GM12878 (cell line): ENCODE measurements at regions not wholly inside any gene's neighbourhood (a gene's known extent, or its start where the extent isn't known, plus 50 kb on each side); places are given as distances from the start of the nearest gene placed in this dataset.

Experiments
- ATAC-seq: fragments of 200-7000 bp; cut with Tn5 transposase; 3 replicates; pipeline ENCODE4 v1.9.1; 2020; ENCODE audit warnings: mild to moderate bottlenecking, moderate library complexity
- BruUV-seq: library from RNA; stranded (reverse); fragments of 400-500 nt; replicated peaks from 2 replicates; lab custom pipeline; 2021; lab: Mats Ljungman, UMichigan
- CTCF ChIA-PET: fragments of 300-600 bp; sonication (Branson Sonifier 250); formaldehyde crosslinking; extraction: SDS; loops from one replicate; lab custom pipeline; 2021; ENCODE audit warnings: inconsistent platforms; lab: Yijun Ruan, JAX
- POLR2A ChIA-PET: fragments of 350-600 bp; formaldehyde crosslinking; extraction: SDS; loops from one replicate; lab custom pipeline; 2021; ENCODE audit warnings: inconsistent platforms; lab: Charles Lee
- RAD21 ChIA-PET: fragments of 300-600 bp; sonication (Branson Sonifier 250); formaldehyde crosslinking; loops from one replicate; lab custom pipeline; 2023; ENCODE audit warnings: antibody characterized with exemption; ENCODE audit not compliant: unreplicated experiment; lab: Charles Lee
- SMC1A ChIA-PET: fragments of 300-600 bp; sonication (Branson Sonifier 250); formaldehyde crosslinking; loops from one replicate; lab custom pipeline; 2023; ENCODE audit not compliant: unreplicated experiment, uncharacterized antibody; lab: Charles Lee
- DNase-seq: peaks from one replicate; pipeline ENCODE4 v3.0.0-alpha.2; 2011; ENCODE audit warnings: low read depth, low spot score
- FAIRE-seq: peaks from 3 replicates; lab custom pipeline; 2011; peaks lifted over from hg19 to GRCh38; lab: Jason Lieb, UNC
- H2AFZ ChIP-seq: 2 replicates; pipeline ENCODE4 v1.6.0; 2011; ENCODE audit warnings: low read depth, low read length, control low read depth; ENCODE audit not compliant: control insufficient read depth
- H3K27ac ChIP-seq: 2 replicates; pipeline ENCODE4 v1.5.1; 2011; ENCODE audit warnings: control low read depth; ENCODE audit not compliant: control insufficient read depth, insufficient read depth
- H3K27me3 ChIP-seq, 2 experiments: replicated peaks in 1 of 2; 2 replicates each; pipeline versions ENCODE4 v1.6.0 to v1.6.1; 2011; ENCODE audit warnings: low read length in 1 of 2; ENCODE audit not compliant: control insufficient read depth in 2 of 2, insufficient read depth in 2 of 2
- H3K36me3 ChIP-seq, 2 experiments: 2 replicates each; pipeline ENCODE4 v1.5.1; 2011; ENCODE audit warnings: low read length in 1 of 2; ENCODE audit not compliant: control insufficient read depth in 2 of 2, insufficient read depth in 2 of 2
- H3K4me1 ChIP-seq: 2 replicates; pipeline ENCODE4 v1.6.1; 2011; ENCODE audit warnings: mild to moderate bottlenecking, low read length, moderate library complexity, mixed read lengths; ENCODE audit not compliant: control insufficient read depth, insufficient read depth
- H3K4me2 ChIP-seq: 2 replicates; pipeline ENCODE4 v1.6.0; 2011; ENCODE audit warnings: control low read depth; ENCODE audit not compliant: control insufficient read depth, insufficient read depth
- H3K4me3 ChIP-seq: fragments of 200-600 bp; sonication (generic); 2 replicates; pipeline ENCODE4 v1.5.1; 2016
- H3K79me2 ChIP-seq: 2 replicates; pipeline ENCODE4 v1.6.0; 2011; ENCODE audit warnings: low read length; ENCODE audit not compliant: control insufficient read depth, insufficient read depth
- H3K9ac ChIP-seq: 2 replicates; pipeline ENCODE4 v1.8.0; 2011; ENCODE audit warnings: low read length, control low read depth, mixed read lengths; ENCODE audit not compliant: control insufficient read depth, insufficient read depth
- H3K9me3 ChIP-seq: replicated peaks from 3 replicates; pipeline ENCODE4 v1.5.1; 2011; ENCODE audit warnings: mild to moderate bottlenecking, low read length; ENCODE audit not compliant: control insufficient read depth, insufficient read depth
- H4K20me1 ChIP-seq: 2 replicates; pipeline ENCODE4 v1.6.0; 2011; ENCODE audit not compliant: control insufficient read depth, insufficient read depth
- ATF7 ChIP-seq: fragments of 450-650 bp; IDR thresholded peaks from 2 replicates; pipeline ENCODE4 v1.6.1; 2016; ENCODE audit warnings: low read depth, mild to moderate bottlenecking
- KDM1A ChIP-seq: fragments of 200-600 bp; sonication (generic); IDR thresholded peaks from 2 replicates; pipeline ENCODE4 v1.6.1; 2016; ENCODE audit warnings: borderline replicate concordance
- MTA3 ChIP-seq: IDR thresholded peaks from 2 replicates; pipeline ENCODE4 v1.6.1; 2012; ENCODE audit warnings: low read length, inconsistent platforms, borderline replicate concordance
- RAD21 ChIP-seq: IDR thresholded peaks from 2 replicates; pipeline ENCODE4 v1.6.1; 2011; ENCODE audit warnings: mild to moderate bottlenecking, low read depth, low read length, moderate library complexity; ENCODE audit not compliant: insufficient read depth
- SMC3 ChIP-seq: IDR thresholded peaks from 2 replicates; pipeline ENCODE4 v1.6.1; 2011; ENCODE audit warnings: low read length, improper control_type of control experiment, borderline replicate concordance
- WGBS: methylation state at CpG from one replicate; pipeline ENCODE4 v1.1.6; 2016; ENCODE audit warnings: low lambda C conversion rate; ENCODE audit not compliant: insufficient replicate concordance, insufficient coverage; ENCODE audit errors: missing lambda C conversion rate; 5-methylcytosine and 5-hydroxymethylcytosine counted together
- in situ Hi-C: fragments of 300-500 bp; cut with MboI; formaldehyde crosslinking; loops from 9 replicates; pipeline ENCODE4 v1.14.3; 2018; ENCODE audit warnings: mixed read lengths
- intact Hi-C: fragments of 100-400 bp; cut with micrococcal nuclease; formaldehyde crosslinking; loops from one replicate; pipeline ENCODE4 v1.14.2; 2022; ENCODE audit not compliant: unreplicated experiment
- TF ChIP-seq, protein P1 (sequence below): IDR thresholded peaks from 2 replicates; pipeline ENCODE4 v1.6.1; 2011; ENCODE audit warnings: mild to moderate bottlenecking, low read depth, low read length, moderate library complexity; ENCODE audit not compliant: insufficient replicate concordance
- TF ChIP-seq, protein P2 (sequence below), 3 experiments: IDR thresholded peaks in 2 of 3; conservative IDR thresholded peaks in 1 of 3; 2 replicates each; pipeline ENCODE4 v1.5.1; 2011; ENCODE audit warnings: low read depth in 3 of 3, low read length in 3 of 3, mild to moderate bottlenecking in 3 of 3, control low read depth in 2 of 3, moderate library complexity in 2 of 3, inconsistent platforms in 1 of 3, mixed read lengths in 1 of 3; ENCODE audit not compliant: control insufficient read depth in 2 of 3, insufficient read depth in 1 of 3; ENCODE audit errors: extremely low read depth in 1 of 3

DNA sequence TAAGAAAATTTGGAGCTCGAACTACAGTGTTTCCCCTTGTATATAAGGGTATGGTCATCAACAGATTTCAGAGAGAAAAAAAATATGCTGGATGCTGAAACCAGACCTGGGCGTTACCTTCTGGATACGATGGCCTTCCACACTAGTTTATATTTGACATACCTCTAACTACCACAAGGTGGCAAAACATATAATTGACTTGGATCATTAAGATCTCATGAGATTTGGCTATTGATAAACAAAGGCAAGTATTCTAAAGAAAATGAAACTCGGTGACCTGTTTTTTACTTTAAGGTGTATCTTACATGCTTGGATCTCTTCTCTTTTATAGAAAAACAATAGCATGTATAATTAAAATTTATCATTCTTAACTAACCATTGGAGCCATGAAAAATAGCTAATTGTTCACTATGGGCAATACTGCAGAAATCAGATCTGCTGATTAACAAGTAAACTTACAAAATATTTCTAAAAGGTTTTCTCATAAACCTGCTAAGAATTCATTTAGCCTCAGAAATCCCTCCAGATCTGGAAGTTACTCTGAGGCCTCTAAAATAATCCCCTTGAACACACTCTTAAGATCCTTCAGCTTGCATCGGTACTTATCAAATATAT lies 300.6 kb upstream of the KCNH8 start:
- BruUV-seq = no TSS peak
- Histone ChIP-seq H3K4me1 (no peaks in the 10 kb centered on the region), H3K4me3 (no peak overlapping the region), H3K4me2 (no peak overlapping the region), H4K20me1 (no peaks in the 10 kb centered on the region), H3K9ac (no peak overlapping the region), H3K27me3 (no peaks in the 10 kb centered on the region), H3K9me3 (no peaks in the 10 kb centered on the region), H3K79me2 (no peaks in the 10 kb centered on the region), H3K27ac (no peak overlapping the region), H3K36me3 (no peaks in the 10 kb centered on the region), H2AFZ (no peak overlapping the region)
- SMC1A ChIA-PET = interaction anchor here (1.0 to 1.6 kb wide), 6 partner anchors 8 to 1019 kb away, joined by 3 to 10 read pairs (median 3); no protein-coding TSS in a partner anchor
- peak; percentile 54 for FAIRE-seq
- peak; percentile 42; the same call in 1 of the 2 replicates for TF ChIP-seq SMC3
- TF ChIP-seq KDM1A = no peak
- TF ChIP-seq, protein P1, sequence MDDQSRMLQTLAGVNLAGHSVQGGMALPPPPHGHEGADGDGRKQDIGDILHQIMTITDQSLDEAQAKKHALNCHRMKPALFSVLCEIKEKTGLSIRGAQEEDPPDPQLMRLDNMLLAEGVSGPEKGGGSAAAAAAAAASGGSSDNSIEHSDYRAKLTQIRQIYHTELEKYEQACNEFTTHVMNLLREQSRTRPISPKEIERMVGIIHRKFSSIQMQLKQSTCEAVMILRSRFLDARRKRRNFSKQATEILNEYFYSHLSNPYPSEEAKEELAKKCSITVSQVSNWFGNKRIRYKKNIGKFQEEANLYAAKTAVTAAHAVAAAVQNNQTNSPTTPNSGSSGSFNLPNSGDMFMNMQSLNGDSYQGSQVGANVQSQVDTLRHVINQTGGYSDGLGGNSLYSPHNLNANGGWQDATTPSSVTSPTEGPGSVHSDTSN = no peak
- no peak for TF ChIP-seq ATF7
- peak; percentile 35; the same call in 1 of the 2 replicates for TF ChIP-seq RAD21
- no peak for TF ChIP-seq MTA3
- TF ChIP-seq, protein P2, sequence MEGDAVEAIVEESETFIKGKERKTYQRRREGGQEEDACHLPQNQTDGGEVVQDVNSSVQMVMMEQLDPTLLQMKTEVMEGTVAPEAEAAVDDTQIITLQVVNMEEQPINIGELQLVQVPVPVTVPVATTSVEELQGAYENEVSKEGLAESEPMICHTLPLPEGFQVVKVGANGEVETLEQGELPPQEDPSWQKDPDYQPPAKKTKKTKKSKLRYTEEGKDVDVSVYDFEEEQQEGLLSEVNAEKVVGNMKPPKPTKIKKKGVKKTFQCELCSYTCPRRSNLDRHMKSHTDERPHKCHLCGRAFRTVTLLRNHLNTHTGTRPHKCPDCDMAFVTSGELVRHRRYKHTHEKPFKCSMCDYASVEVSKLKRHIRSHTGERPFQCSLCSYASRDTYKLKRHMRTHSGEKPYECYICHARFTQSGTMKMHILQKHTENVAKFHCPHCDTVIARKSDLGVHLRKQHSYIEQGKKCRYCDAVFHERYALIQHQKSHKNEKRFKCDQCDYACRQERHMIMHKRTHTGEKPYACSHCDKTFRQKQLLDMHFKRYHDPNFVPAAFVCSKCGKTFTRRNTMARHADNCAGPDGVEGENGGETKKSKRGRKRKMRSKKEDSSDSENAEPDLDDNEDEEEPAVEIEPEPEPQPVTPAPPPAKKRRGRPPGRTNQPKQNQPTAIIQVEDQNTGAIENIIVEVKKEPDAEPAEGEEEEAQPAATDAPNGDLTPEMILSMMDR (IDR thresholded peaks at IDR 0.05 in 2 of 3, conservative IDR thresholded peaks at IDR 0.05 in 1 of 3; ENCODE audit: control insufficient read depth in 2 of 3, extremely low read depth in 1 of 3, insufficient read depth in 1 of 3, low read depth in 3 of 3, low read length in 3 of 3) = peak; percentile 39 to 42 (median 42); a peak in 4 of 6 replicates
- RAD21 ChIA-PET = interaction anchor here (1.5 to 2.5 kb wide), 2 partner anchors 141 to 1019 kb away, joined by 4 to 9 read pairs; no protein-coding TSS in a partner anchor
- peak; percentile 79 for ATAC-seq
- POLR2A ChIA-PET = no interaction called here
- WGBS = 20% methylated on average over 5 of the region's 5 CpGs
- no peak for DNase-seq
- in situ Hi-C loops (no loop called here), intact Hi-C loops (loop anchor here (1.0 to 5.0 kb wide), 3 partner anchors 141 to 1019 kb away; no protein-coding TSS in a partner anchor)
- CTCF ChIA-PET = interaction anchor here (0.7 to 1.8 kb wide), 12 partner anchors 10 to 1019 kb away, joined by 3 to 30 read pairs (median 4); no protein-coding TSS in a partner anchor
